GM20000 (cell line): ENCODE measurements at regions not wholly inside any gene's neighbourhood (a gene's known extent, or its start where the extent isn't known, plus 50 kb on each side); places are given as distances from the start of the nearest gene placed in this dataset.
"Not testable (repeated sequence)": the region's sequence is repeated elsewhere in the genome, so short reads cannot be mapped to it uniquely, and the experiment has no call there.

Source experiments
- DNase-seq: peaks from one replicate; pipeline ENCODE4 v3.0.0; 2012; ENCODE audit warnings: low spot score
- TF ChIP-seq, protein P1 (sequence below): IDR thresholded peaks from 2 replicates; pipeline ENCODE4 v1.5.1; 2012; ENCODE audit warnings: mild to moderate bottlenecking, control low read depth; ENCODE audit errors: extremely low read depth, missing control alignments

DNA sequence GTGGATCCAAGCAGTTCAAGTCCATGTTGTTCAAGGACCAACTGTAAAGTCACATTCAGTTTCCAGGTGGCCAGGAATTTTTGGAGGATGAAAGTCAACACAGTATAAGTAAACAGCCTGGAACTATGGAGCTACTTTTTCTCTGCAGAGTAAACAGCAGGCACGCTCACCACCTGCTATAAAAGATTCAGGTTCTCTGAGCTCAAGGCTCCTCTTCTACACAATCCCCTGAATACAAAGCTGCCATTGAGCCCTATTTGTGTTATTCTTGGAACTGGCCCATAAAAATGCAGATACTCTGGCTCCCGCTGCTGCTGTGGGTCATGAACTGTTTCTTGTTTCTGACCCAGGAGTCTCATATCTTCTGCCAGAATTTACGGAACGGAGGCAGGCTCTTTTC is 56.9 kb upstream of the PRR5 start:
- TF ChIP-seq, protein P1, sequence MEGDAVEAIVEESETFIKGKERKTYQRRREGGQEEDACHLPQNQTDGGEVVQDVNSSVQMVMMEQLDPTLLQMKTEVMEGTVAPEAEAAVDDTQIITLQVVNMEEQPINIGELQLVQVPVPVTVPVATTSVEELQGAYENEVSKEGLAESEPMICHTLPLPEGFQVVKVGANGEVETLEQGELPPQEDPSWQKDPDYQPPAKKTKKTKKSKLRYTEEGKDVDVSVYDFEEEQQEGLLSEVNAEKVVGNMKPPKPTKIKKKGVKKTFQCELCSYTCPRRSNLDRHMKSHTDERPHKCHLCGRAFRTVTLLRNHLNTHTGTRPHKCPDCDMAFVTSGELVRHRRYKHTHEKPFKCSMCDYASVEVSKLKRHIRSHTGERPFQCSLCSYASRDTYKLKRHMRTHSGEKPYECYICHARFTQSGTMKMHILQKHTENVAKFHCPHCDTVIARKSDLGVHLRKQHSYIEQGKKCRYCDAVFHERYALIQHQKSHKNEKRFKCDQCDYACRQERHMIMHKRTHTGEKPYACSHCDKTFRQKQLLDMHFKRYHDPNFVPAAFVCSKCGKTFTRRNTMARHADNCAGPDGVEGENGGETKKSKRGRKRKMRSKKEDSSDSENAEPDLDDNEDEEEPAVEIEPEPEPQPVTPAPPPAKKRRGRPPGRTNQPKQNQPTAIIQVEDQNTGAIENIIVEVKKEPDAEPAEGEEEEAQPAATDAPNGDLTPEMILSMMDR, result no peak

DNA sequence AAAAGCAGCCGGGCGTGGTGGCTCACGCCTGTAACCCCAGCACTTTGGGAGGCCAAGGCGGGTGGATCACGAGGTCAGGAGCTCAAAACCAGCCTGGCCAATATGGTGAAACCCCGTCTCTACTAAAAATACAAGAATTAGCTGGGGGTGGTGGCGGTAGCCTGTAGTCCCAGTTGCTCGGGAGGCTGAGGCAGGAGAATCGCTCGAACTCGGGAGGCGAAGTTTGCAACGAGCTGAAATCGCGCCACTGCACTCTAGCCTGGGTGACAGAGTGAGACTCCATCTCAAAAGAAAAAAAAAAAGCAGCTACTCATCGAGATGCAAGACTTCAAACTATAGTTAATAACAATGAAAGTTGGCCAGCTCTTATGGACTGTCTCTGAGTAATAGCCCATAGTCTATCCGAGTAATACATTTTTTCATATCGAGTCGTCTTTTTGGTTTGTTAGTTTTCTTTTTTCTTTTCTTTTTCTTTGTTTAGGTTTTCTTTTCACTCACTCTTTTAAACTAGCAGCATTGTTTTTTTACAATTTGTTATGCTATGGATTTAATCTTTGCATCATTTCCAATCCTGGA is 58.4 kb upstream of the PRR5 start:
- not testable (repeated sequence) for DNase-seq

More for the DNA sequence above, 56.9 kb upstream of the PRR5 start:
- DNase-seq, result no peak

DNA sequence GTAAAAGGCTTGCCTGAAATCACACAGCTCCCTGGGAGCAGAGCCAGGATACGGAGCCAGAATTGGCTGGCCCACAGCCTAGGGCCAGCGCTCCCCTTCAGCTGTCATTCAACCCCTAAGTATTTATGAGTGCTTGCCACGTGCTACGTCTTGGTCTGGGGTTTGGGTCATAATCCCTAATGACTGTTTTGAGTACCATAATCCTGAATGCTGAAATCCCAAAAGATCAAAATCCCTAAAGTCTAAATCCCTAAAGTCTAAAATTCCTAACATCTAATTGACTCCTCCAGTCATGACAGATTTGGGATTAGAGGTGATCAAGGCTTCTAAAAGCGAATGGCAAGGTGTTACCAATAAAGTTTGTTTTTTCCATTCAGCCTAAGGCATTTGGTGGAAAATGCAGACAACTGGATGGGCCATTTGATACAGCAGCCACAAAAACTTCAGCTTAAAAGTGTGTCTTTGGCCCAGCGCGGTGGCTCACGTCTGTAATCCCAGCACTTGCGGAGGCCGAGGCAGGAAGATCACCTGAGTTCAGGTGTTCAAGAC is 59.8 kb upstream of the PRR5 start:
- DNase-seq, result no peak
- TF ChIP-seq, protein P1, result no peak

DNA sequence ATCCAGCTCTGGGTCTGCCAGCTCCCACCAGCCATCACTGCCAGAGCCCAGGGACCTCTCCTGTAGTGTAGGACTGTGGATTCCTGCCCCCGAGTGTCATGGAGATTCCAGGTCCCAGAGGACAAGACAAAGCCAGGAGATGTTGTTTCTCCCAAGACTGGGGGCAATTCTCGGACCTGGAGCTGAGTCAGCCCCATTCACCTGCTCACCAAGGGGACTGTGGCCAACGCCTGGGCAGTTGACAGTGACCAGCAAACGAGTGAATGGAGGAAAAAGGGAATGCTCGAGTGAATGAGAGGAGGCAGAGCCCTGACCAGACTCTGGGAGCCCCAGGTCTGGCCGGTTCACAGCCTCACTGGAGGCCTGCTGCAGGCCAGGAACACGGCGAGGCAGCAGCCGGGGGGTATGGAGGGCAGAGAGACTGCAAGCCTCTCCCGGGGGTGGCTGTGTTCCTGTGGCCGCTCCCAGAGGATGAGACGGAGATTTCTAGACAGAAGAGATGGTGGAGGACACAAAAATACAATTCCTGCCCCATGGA is 61.3 kb upstream of the PRR5 start:
- DNase-seq, result no peak
- TF ChIP-seq, protein P1, result no peak

DNA sequence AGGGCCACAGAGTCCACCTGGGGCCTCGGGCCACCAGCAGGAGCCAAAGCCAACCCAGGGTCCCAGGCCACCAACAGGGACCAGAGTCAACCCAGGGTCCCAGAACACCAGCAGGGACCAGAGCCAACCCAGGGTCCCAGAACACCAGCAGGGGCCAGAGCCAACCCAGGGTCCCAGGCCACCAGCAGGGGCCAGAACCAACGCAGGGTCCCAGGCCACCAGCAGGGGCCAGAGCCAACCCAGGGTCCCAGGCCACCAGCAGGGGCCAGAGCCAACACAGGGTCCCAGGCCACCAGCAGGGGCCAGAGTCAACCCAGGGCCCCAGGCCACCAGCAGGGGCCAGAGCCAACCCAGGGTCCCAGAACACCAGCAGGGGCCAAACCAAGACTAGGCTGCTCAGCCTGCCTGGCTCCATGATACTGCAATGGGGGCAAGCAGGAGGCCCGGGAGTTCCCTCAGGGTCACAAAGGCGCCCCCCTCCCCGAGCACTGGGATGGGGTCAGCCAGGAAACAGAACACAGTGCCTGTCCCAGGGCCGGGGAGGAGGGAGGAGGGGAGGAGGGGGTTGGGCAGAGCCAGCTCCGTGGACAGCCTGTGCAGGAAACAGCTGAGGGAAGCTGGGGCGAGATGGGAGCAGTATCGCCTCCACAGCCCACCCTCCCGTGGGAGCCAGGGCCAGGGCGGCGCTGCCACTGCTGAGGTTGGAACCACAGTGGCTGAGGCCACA is 62.0 kb upstream of the PRR5 start:
- DNase-seq, result no peak
- TF ChIP-seq, protein P1, result no peak

DNA sequence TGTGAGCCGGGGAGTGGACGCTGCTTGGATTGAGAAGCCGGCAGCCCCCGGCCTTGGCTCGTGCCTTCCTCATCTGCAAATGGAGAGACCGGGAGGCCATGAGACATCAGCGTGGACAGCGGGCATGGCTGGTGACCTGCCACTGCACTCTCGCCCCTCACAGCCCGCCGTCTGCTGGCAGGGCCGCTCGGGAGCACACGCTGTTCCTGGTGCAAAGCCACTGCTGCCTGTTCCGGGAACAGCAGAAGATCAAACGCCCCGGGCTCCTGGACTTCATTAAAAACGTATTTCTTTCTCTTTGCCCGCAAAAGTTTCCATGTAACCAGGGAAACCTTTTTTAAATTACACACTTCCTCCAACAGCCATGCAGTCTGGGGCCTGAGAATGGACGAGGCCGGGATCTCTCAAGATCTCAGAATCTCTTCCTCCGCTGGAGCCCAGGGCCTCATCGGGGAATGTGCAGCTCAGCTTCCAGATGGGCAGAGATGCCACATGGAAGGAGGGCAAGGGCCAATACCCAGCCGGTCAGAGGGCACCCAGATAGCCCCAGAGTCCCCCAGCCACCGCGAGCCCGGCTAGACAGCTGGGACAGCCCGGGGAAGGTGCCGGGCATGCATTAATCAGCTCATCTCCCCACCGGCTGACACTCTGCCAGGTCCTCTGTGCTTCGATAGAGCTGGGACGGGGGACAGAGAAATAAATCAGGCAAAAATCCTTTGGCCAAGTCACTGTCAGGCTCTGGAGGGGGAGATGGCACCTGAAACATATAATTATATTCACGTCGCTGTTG is 62.8 kb upstream of the PRR5 start:
- TF ChIP-seq, protein P1, result no peak

DNA sequence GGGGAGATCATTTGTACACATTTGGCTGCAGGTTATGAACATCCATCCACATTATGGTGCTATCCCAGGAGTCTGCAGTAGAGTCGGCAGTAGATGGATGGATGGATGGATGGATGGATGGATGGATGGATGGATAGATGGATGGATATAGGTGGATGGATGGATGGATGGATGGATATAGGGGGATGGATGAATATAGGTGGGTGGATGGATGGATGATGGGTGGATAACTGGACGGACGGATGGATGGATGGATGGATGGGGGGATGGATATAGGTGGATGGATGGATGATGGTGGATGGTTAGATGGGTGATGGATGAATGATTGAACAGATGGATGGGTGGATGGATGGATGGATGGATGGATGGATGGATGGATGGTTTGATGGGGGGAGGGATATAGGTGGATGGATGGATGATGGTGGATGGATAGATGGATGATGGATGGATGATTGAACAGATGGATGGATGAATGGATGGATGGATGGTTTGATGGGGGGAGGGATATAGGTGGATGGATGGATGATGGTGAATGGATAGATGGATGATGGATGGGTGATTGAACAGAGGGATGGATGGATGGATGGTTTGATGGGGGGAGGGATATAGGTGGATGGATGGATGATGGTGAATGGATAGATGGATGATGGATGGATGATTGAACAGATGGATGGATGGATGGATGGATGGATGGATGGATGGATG is 65.3 kb upstream of the PRR5 start:
- DNase-seq, result not testable (repeated sequence)

More for the DNA sequence above, 62.8 kb upstream of the PRR5 start:
- DNase-seq, result no peak

DNA sequence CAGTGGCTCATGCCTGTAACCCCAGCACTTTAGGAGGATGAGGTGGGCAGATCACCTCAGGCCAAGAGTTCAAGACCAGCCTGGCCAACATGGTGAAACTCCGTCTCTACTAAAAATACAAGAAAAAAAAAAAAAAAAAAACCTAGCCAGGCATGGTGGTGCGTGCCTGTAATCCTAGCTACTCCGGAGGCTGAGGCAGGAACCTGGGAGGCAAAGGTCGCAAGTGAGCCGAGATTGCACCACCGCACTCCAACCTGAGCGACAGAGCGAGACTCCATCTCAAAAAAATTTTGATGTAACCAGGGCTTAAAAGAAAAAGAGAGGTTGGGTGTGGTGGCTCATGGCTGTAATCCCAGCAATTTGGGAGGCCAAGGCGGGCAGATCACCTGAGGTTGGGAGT is 66.4 kb upstream of the PRR5 start:
- not testable (repeated sequence) for DNase-seq
